Body of pancreas (tissue), 4 donors: ENCODE measurements at regions not wholly inside any gene's neighbourhood (a gene's known extent, or its start where the extent isn't known, plus 50 kb on each side); places are given as distances from the start of the nearest gene placed in this dataset.

Source experiments
- ATAC-seq: fragments of 150-250 bp; one replicate; pipeline ENCODE4 v1.9.1; 2016
- DNase-seq, 4 donors: peaks; one replicate each; pipeline ENCODE4 v3.0.0-alpha.2; 2019
- H3K27ac ChIP-seq, 4 donors: fragments of 200-600 bp; sonication (generic); 1 replicate in 3 of 4; 2 replicates in 1 of 4; pipeline versions ENCODE4 v1.5.1 to v1.6.1; 2016 to 2019; ENCODE audit warnings: mild to moderate bottlenecking in 1 of 4, mixed read lengths in 1 of 4, moderate library complexity in 1 of 4
- H3K27me3 ChIP-seq, 2 donors: fragments of 200-600 bp; sonication (generic); one replicate each; pipeline ENCODE4 v1.6.0; 2016; ENCODE audit warnings: mild to moderate bottlenecking in 1 of 2
- H3K36me3 ChIP-seq, 2 donors: fragments of 200-600 bp; sonication (generic); replicated peaks in 1 of 2; 2 replicates each; pipeline ENCODE4 v1.5.1; 2016; ENCODE audit warnings: low read depth in 2 of 2; ENCODE audit not compliant: insufficient read depth in 1 of 2
- H3K4me1 ChIP-seq: fragments of 200-600 bp; sonication (generic); one replicate; pipeline ENCODE4 v1.6.0; 2016
- H3K4me3 ChIP-seq, 2 donors: fragments of 200-600 bp; sonication (generic); 1 replicate in 1 of 2; 2 replicates in 1 of 2; pipeline ENCODE4 v1.5.1; 2016 to 2019
- H3K9me3 ChIP-seq, 3 donors: fragments of 200-600 bp; sonication (generic); 1 replicate in 2 of 3; 2 replicates in 1 of 3; pipeline ENCODE4 v1.5.1; 2016
- CTCF ChIP-seq, 7 experiments: fragments of 450-650 bp in 4 of 7; fragments of 200-600 bp in 3 of 7; sonication (generic) in 3 of 7; IDR thresholded peaks; one replicate each; pipeline ENCODE4 v1.5.1; 2016 to 2019; ENCODE audit warnings: antibody characterized with exemption in 7 of 7
- POLR2A ChIP-seq, 3 donors: fragments of 450-650 bp; IDR thresholded peaks; one replicate each; pipeline ENCODE4 v1.6.1; 2016; ENCODE audit warnings: antibody characterized with exemption in 3 of 3, mild to moderate bottlenecking in 2 of 3
- WGBS, 2 donors: methylation state at CpG; one replicate each; pipeline ENCODE4 v1.1.5; 2017; 5-methylcytosine and 5-hydroxymethylcytosine counted together
- intact Hi-C: fragments of 100-400 bp; cut with DNase I; formaldehyde crosslinking; loops from one replicate; pipeline ENCODE4 v1.15.1; 2023

GRCh38 chr1:81398041-81398440, 402.7 kb upstream of the ADGRL2 start:
- Histone ChIP-seq H3K4me3 (no peak overlapping the region), H3K9me3 (no peaks in the 10 kb centered on the region), H3K36me3 (no peaks in the 10 kb centered on the region), H3K27me3 (no peaks in the 10 kb centered on the region), H3K27ac (no peak overlapping the region), H3K4me1 (no peaks in the 10 kb centered on the region)
- no peak for ATAC-seq
- no peak for DNase-seq
- intact Hi-C loops: no loop called here
- TF ChIP-seq POLR2A (IDR thresholded peaks at IDR 0.05) (no peak), CTCF (IDR thresholded peaks at IDR 0.05) (no peak)

- TF ChIP-seq POLR2A (IDR thresholded peaks at IDR 0.05): no peak
- no peaks in the 10 kb centered on the region for H3K4me1 ChIP-seq
- no peak overlapping the region for H3K27ac ChIP-seq
- no peak overlapping the region for H3K4me3 ChIP-seq
- ATAC-seq: no peak
- no peaks in the 10 kb centered on the region for H3K27me3 ChIP-seq
- no peak for DNase-seq
- intact Hi-C loops: no loop called here
- H3K36me3 ChIP-seq: no peaks in the 10 kb centered on the region
- no peaks in the 10 kb centered on the region for H3K9me3 ChIP-seq
These were observed 408.1 kb upstream of the ADGRL2 start for GRCh38 chr1:81392526-81393226.

GRCh38 chr1:81391125-81391828, 409.5 kb upstream of the ADGRL2 start:
- no peaks in the 10 kb centered on the region for H3K27me3 ChIP-seq
- H3K4me3 ChIP-seq: no peak overlapping the region
- no peak for DNase-seq
- TF ChIP-seq CTCF (IDR thresholded peaks at IDR 0.05) (no peak), POLR2A (IDR thresholded peaks at IDR 0.05) (no peak)
- H3K4me1 ChIP-seq: no peaks in the 10 kb centered on the region
- 37 to 43% methylated on average over 4 of the region's 4 CpGs for WGBS, 2 donors
- H3K9me3 ChIP-seq: no peaks in the 10 kb centered on the region
- ATAC-seq: no peak
- no peak overlapping the region for H3K27ac ChIP-seq
- intact Hi-C loops: no loop called here
- no peaks in the 10 kb centered on the region for H3K36me3 ChIP-seq

GRCh38 chr1:81388435-81388834, 412.3 kb upstream of the ADGRL2 start:
- no peaks in the 10 kb centered on the region for H3K9me3 ChIP-seq
- WGBS, 2 donors: 84 to 92% methylated on average over 4 of the region's 4 CpGs
- H3K27me3 ChIP-seq: no peaks in the 10 kb centered on the region
- DNase-seq (no peak), ATAC-seq (no peak)
- H3K4me1 ChIP-seq: no peaks in the 10 kb centered on the region
- no peak for TF ChIP-seq CTCF (IDR thresholded peaks at IDR 0.05)
- TF ChIP-seq POLR2A (IDR thresholded peaks at IDR 0.05): no peak
- H3K27ac ChIP-seq: no peak overlapping the region
- no peaks in the 10 kb centered on the region for H3K36me3 ChIP-seq
- no peak overlapping the region for H3K4me3 ChIP-seq
- intact Hi-C loops: no loop called here

- TF ChIP-seq CTCF (IDR thresholded peaks at IDR 0.05): no peak
- no peak for TF ChIP-seq POLR2A (IDR thresholded peaks at IDR 0.05)
- Histone ChIP-seq H3K4me1 (no peaks in the 10 kb centered on the region), H3K4me3 (no peak overlapping the region), H3K9me3 (no peaks in the 10 kb centered on the region), H3K27ac (no peak overlapping the region), H3K27me3 (no peaks in the 10 kb centered on the region), H3K36me3 (no peaks in the 10 kb centered on the region)
- intact Hi-C loops: no loop called here
- 53 to 54% methylated on average over 4 of the region's 4 CpGs for WGBS, 2 donors
- DNase-seq (no peak), ATAC-seq (no peak)
These were observed 413.3 kb upstream of the ADGRL2 start for GRCh38 chr1:81387446-81387845.
